ENCODE measurements at regions not wholly inside any gene's neighbourhood (a gene's known extent, or its start where the extent isn't known, plus 50 kb on each side); places are given as distances from the start of the nearest gene placed in this dataset.

DNA sequence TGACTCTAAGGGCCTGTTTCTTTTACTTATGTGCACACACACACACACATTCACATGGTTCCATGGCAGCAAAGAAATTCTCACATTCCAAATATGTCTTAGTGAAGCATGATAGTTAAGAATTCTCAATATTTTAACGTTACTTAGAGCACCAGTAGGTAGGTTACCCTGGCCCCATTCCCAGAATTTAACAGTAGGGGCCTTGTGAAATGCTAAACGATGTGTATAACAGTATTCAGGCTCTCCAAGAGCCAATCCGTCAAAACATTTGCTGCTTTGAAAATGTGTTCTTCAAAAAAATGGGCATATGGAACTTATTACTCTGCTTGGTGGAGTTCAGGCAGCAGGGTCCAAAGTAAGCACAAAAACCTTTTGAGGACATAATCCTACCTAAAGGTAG lies 93.7 kb upstream of the DAB2 start:
- H3K9me3 ChIP-seq (ENCODE audit: control insufficient read depth, low read depth, low read length): no peaks in the 10 kb centered on the region
- no peak overlapping the region for H3K9ac ChIP-seq (ENCODE audit: extremely low read depth, insufficient read length, low read length)
- no peak overlapping the region for H3K27ac ChIP-seq (ENCODE audit: insufficient read length, low read depth, low read length)
- DNase-seq: no peak
- H4K91ac ChIP-seq (ENCODE audit: insufficient read length, low read depth, low read length): no peak overlapping the region
- no peak overlapping the region for H2BK5ac ChIP-seq (ENCODE audit: insufficient read length, low read length)
- H3T11ph ChIP-seq (ENCODE audit: low read length): no peak overlapping the region
- no peak overlapping the region for H2AK5ac ChIP-seq (ENCODE audit: insufficient read length, low read length)
- no peak overlapping the region for H4K8ac ChIP-seq (replicated peaks; ENCODE audit: insufficient read length, low read depth, low read length)
- H2BK120ac ChIP-seq (ENCODE audit: low read depth, low read length, poor library complexity, severe bottlenecking): no peak overlapping the region
- H2BK12ac ChIP-seq (ENCODE audit: insufficient read length, low read depth, low read length): no peak overlapping the region
- H4K5ac ChIP-seq (ENCODE audit: insufficient read length, low read depth, low read length): no peak overlapping the region
- Mint-ChIP-seq H3K27ac (no peak overlapping the region), H3K27me3 (ENCODE audit: low read depth) (no peaks in the 10 kb centered on the region), H3K4me3 (peak overlapping the region in 1 of 2 experiments; percentile 58; a peak in 2 of 5 replicates), H3K36me3 (ENCODE audit: insufficient read depth in 1 of 3, low read depth in 3 of 3) (no peaks in the 10 kb centered on the region), H3K4me1 (peaks cover 25 to 30% of the 10 kb centered on the region in 2 experiments), H3K9me3 (peaks cover 2 to 5% of the 10 kb centered on the region in 2 experiments; a peak in 2 of 5 replicates)
- no peaks in the 10 kb centered on the region for H3K79me1 ChIP-seq (ENCODE audit: insufficient read depth, low read depth, low read length, poor library complexity, severe bottlenecking)
- TF ChIP-seq, protein P1, sequence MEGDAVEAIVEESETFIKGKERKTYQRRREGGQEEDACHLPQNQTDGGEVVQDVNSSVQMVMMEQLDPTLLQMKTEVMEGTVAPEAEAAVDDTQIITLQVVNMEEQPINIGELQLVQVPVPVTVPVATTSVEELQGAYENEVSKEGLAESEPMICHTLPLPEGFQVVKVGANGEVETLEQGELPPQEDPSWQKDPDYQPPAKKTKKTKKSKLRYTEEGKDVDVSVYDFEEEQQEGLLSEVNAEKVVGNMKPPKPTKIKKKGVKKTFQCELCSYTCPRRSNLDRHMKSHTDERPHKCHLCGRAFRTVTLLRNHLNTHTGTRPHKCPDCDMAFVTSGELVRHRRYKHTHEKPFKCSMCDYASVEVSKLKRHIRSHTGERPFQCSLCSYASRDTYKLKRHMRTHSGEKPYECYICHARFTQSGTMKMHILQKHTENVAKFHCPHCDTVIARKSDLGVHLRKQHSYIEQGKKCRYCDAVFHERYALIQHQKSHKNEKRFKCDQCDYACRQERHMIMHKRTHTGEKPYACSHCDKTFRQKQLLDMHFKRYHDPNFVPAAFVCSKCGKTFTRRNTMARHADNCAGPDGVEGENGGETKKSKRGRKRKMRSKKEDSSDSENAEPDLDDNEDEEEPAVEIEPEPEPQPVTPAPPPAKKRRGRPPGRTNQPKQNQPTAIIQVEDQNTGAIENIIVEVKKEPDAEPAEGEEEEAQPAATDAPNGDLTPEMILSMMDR (conservative IDR thresholded peaks at IDR 0.05): no peak
- no peaks in the 10 kb centered on the region for H3K27me3 ChIP-seq (ENCODE audit: insufficient read depth, low read length)
- WGBS (ENCODE audit: extremely low coverage, insufficient read length, low lambda C conversion rate): no CpG with 5 or more reads among the region's 3 CpGs
- H3K23me2 ChIP-seq (ENCODE audit: insufficient read length, low read depth, low read length, poor library complexity, severe bottlenecking): no peaks in the 10 kb centered on the region
- peaks cover 3% of the 10 kb centered on the region; the same call in 1 of the 2 replicates for H3K4me1 ChIP-seq (ENCODE audit: insufficient read depth, low read length)
- H3K56ac ChIP-seq (ENCODE audit: insufficient read length, low read depth, low read length): no peak overlapping the region
- H3K4ac ChIP-seq (ENCODE audit: low read depth, low read length): no peak overlapping the region
- no peaks in the 10 kb centered on the region for H3K79me2 ChIP-seq (ENCODE audit: insufficient read depth, low read length)
- no peak overlapping the region for H3K23ac ChIP-seq (ENCODE audit: insufficient read length, low read depth, low read length)
- H3K18ac ChIP-seq (ENCODE audit: insufficient read length, low read depth, low read length): no peak overlapping the region
- H2BK20ac ChIP-seq (ENCODE audit: low read depth, low read length, poor library complexity, severe bottlenecking): no peak overlapping the region
- no peak overlapping the region for H3K4me2 ChIP-seq (ENCODE audit: insufficient read depth, insufficient read length, low read length)
- H3K14ac ChIP-seq (ENCODE audit: insufficient read depth, low read length): no peak overlapping the region
- no peak overlapping the region for H2AFZ ChIP-seq (ENCODE audit: low read length)
- no peak overlapping the region for H2BK15ac ChIP-seq (ENCODE audit: low read depth, low read length)
- H4K20me1 ChIP-seq (ENCODE audit: control insufficient read depth, insufficient read depth, insufficient read length): no peaks in the 10 kb centered on the region

Data from H9 (cell line).